ENCODE measurements at regions not wholly inside any gene's neighbourhood (a gene's known extent, or its start where the extent isn't known, plus 50 kb on each side); places are given as distances from the start of the nearest gene placed in this dataset.

DNA sequence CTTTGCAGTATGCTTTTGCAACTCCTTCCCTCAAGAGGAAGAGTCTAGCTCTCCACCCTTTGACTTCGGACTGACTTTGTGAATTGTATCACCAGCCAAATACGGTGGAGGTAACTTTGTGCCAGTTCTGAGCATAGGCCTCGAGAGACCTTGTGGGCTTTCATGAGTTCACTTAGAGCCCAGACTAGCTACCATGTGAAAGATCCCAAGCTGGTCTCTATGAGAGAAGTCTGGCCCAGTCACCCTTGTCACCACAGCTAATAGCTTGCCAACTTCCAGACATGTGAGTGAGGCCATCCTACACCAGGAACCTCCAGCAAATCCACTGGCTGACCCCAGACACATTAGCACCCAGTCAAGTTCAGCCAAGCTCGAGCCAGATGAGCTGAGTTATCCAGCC is 72.2 kb upstream of the EXOC4 start:
- TF ChIP-seq POLR2A (IDR thresholded peaks at IDR 0.05; ENCODE audit: low read length) (no peak), GATA1 (IDR thresholded peaks at IDR 0.05; ENCODE audit: low read depth, low read length) (no peak)
- DNase-seq, result no peak

DNA sequence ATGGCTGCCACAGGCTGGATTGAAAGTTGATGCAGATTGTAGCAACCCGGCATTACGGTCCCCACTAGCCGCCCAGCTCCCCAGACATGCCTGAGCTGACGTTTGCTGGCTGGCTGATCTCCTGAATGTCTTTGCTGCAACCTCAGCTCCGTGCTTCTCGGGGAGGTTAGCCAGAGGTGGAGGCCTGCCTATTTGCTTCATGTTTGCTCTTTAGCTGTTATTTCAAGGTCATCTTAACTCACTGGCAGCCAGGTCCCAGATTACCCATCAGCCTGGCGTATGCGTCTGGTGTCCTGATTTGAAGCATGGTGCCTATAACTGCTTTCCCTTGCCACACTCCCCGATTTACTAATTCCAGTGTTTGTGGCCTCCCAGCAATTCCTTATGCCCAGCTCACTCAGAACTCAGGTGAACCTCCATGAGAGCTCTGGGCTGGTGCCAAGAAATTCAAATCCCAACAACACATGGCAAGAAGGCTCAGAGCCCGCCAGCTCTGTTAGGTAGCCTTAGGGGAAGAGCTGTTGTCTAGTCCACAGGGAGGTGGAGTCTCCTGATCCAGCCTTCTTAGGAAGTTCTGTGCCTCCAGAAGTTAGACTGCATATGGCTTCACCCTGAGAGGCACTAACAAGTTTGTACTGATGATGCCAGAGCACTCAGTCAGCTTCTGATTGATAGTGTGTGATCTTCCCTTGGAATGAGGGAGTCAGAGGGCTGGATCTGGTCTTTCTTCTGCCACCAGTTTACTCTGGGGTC is 69.7 kb upstream of the EXOC4 start:
- TF ChIP-seq POLR2A (IDR thresholded peaks at IDR 0.05; ENCODE audit: low read length) (no peak), GATA1 (IDR thresholded peaks at IDR 0.05; ENCODE audit: low read depth, low read length) (no peak)
- DNase-seq, result no peak

DNA sequence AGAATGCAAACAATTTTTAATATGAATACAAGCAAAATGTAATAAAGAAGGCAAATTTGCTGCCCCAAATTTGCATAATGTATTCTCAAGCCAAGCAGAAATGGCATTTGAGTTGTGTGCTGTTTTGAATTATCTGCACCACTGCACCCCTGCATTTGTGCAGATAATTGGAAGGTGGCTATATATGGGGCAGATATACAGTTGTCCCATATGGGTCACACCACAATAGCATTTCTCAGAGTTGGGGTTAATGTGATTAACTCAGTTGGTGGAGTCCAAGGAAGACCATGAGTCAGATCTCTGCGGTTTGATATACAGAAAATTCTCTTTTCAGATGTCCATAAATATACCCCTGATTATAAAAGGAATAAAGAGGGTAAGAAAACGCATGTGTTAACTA is 68.9 kb upstream of the EXOC4 start:
- DNase-seq, result no peak
- TF ChIP-seq POLR2A (IDR thresholded peaks at IDR 0.05; ENCODE audit: low read length), result no peak
- no peak for TF ChIP-seq GATA1 (IDR thresholded peaks at IDR 0.05; ENCODE audit: low read depth, low read length)

DNA sequence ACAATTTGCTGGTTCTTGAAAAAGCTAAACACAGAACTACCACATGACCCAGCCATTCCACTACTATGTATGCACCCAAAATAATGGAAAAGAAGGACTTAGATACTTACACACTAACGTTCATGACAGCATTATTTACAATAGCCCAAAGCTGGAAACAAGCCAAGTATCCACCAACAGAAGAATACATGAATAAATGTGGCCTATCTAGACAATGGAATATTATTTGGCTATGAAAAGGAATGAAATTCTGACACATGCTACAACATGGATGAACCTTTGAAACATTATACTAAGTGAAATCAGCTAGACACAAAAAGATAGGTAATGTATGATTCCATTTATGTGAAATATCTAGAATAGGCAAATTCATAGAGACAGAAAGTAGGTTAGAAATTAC is 67.4 kb upstream of the EXOC4 start:
- no peak for DNase-seq
- no peak for TF ChIP-seq POLR2A (IDR thresholded peaks at IDR 0.05; ENCODE audit: low read length)
- no peak for TF ChIP-seq GATA1 (IDR thresholded peaks at IDR 0.05; ENCODE audit: low read depth, low read length)

DNA sequence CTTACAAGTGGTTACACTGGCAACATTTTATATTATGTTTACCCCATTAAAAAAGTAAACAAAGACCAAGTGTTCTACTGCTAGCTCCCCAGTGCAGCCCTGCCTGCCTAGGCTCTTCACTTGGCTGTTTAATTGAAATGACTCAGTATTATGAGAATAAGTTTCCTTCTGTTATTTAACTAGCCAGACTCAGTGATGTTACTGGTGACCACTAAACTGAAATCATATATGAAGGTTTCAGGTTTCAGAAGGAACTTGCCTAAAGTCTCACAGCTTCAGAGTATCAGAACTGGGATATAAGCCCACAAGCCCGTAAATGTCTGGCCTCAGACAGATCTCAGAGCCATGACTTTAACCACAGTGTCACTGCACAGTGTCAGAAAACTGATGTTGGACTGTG is 66.8 kb upstream of the EXOC4 start:
- TF ChIP-seq GATA1 (IDR thresholded peaks at IDR 0.05; ENCODE audit: low read depth, low read length) (no peak), POLR2A (IDR thresholded peaks at IDR 0.05; ENCODE audit: low read length) (no peak)
- no peak for DNase-seq

DNA sequence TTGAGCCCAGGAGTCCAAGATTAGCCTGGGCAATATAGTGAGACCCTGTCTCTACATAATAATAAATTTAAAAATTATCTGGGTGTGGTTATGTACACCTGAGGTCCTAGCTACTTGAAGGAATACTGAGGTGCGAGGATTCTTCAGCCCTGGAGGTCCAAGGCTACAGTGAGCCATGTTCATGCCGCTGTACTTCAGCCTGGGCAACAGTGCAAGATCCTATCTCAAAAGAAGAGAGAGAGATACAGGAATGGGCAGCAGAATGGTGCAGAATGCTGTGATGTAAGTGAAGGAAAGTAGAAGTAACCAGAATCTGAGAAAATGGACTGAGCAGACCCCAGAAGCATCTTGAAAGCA is 62.7 kb upstream of the EXOC4 start:
- TF ChIP-seq POLR2A (IDR thresholded peaks at IDR 0.05; ENCODE audit: low read length) (no peak), GATA1 (IDR thresholded peaks at IDR 0.05; ENCODE audit: low read depth, low read length) (no peak)
- DNase-seq, result no peak

DNA sequence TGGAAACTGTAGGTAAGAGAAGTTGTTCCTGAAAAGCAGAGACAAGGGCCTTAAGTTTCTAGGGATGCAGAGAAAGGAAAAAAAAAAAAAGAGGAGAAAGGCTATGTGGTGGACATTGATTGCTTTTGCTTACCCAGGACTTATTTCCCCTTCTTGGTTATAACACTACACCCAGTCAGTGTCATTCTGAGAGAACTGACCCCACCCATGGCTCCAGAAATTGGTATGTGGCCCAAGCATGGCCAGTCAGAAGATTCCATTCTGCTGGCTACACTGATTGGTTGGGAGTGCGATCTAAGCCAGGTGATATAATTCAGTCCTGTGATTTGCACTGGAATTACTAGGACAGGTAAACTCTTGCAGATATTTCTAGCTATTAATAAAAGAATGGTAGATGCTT is 62.2 kb upstream of the EXOC4 start:
- TF ChIP-seq POLR2A (IDR thresholded peaks at IDR 0.05; ENCODE audit: low read length), result no peak
- TF ChIP-seq GATA1 (IDR thresholded peaks at IDR 0.05; ENCODE audit: low read depth, low read length), result no peak
- no peak for DNase-seq

DNA sequence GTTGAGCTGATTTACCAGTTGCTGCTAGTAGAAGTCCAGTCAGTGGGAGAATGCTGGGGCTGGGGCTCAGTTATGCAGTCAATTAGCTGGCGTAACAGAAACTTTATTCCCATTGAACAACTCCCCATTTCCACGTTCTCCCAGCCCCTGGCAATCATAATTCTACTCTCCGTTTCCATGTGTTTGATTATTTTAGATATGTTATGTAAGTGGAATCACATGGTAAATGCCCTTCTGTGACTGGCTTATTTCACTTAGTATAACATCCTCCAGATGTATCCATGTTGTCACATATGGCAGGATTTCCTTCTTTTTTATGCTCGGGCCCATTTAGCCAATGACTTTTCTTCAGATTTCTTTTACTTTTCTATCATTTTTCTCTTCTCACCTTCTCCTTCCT is 61.1 kb upstream of the EXOC4 start:
- DNase-seq, result no peak
- TF ChIP-seq GATA1 (IDR thresholded peaks at IDR 0.05; ENCODE audit: low read depth, low read length) (no peak), POLR2A (IDR thresholded peaks at IDR 0.05; ENCODE audit: low read length) (no peak)

DNA sequence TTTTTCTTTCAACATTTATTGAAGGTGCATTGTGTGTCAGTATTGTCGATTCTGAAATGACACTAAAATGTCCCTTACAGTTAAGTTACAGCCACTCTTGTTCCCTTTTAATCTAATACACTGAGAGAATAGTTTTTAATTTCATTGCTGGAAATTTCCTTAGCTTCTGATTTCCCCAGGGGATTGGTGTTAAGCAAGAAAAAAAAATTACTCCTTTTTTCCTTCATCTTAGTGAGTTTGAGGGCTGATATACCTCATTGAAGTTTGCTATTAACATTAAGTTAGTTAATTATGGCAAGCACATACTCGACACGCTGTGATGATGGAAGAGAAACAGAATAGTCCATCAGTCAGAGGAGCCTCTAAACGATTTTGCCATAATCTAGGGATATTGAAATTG is 57.0 kb upstream of the EXOC4 start:
- TF ChIP-seq POLR2A (IDR thresholded peaks at IDR 0.05; ENCODE audit: low read length) (no peak), GATA1 (IDR thresholded peaks at IDR 0.05; ENCODE audit: low read depth, low read length) (no peak)
- no peak for DNase-seq

DNA sequence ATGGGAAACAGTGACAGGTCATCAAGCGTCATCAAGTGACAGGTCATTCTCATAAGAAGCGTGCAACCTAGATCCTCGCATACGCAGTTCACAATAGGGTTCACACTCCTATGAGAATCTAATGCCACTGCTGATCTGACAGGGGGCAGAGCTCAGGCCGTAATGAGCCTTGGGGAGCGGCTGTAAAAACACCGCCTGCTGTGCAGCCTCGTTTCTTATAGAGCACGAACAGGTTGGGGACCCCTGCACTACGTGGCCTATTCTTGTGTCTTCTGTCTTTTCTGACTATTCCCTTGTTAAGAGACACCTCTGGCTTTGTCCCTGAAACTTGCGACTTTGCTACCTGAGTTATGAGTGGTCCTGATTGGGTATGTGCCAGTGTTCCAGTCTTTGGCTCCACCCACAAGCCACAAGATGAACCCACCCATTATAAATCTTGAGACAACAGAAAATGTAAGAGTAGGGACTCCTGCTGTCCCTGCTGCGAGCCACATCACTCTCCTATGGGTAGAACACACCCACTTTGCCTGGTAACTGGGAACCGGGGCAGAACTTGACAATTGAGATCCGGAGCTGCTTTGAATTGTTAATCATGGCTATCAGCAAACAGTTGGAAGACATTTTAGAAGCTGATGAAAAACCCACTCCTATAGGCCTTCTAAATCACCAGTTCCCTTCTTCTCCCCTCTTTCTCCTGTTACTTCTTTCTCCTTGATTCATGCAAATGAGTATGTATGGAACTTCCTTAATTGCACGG is 55.8 kb upstream of the EXOC4 start:
- TF ChIP-seq POLR2A (IDR thresholded peaks at IDR 0.05; ENCODE audit: low read length), result no peak
- TF ChIP-seq GATA1 (IDR thresholded peaks at IDR 0.05; ENCODE audit: low read depth, low read length), result no peak
- no peak for DNase-seq

DNA sequence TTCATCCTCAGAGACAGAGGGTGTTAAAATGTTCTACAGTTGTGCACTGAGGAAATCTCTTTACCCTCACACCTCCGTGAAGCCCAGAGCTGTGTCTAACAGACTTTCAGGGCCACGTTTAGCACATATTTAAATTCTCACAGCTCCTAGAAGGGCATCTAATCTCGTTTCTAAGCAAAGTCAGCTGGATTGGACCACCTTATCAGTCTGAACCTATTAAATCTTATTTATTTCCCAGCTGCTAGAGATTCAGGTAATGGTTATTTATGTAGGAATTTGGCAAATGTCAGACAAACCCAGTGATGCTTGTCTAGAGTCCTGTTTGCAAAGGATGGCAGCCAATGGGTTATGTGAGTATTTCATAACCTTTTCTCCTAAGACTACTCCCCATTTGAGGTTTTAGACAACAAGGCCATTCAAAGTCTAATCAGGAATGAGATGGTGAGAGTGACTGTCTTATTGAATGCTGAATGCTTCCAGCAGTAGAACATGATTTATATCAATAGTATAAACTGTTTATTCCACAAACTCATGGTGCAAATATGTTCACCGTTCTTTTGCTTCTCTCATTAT is 54.8 kb upstream of the EXOC4 start:
- TF ChIP-seq GATA1 (IDR thresholded peaks at IDR 0.05; ENCODE audit: low read depth, low read length) (no peak), POLR2A (IDR thresholded peaks at IDR 0.05; ENCODE audit: low read length) (no peak)
- no peak for DNase-seq

DNA sequence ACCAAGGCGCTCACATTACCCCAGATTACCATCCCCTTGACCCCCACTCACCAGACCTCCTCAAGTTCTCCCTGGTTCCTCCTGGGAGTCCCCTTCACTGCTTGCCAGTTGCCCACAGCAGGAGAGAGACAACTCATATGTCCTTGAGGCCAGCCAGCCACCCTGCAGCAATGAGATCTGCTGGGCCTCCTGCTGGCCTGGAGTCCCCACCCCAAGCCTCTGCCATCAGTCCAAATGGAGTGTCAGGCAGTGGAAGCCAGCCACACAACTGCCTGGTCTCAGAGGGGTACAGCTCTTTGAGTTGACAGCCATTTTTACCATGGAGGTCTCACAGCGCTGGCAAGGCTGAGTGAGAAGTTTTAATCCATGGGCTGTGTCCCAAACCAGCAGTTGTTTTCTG is 53.0 kb upstream of the EXOC4 start:
- TF ChIP-seq POLR2A (IDR thresholded peaks at IDR 0.05; ENCODE audit: low read length) (no peak), GATA1 (IDR thresholded peaks at IDR 0.05; ENCODE audit: low read depth, low read length) (no peak)
- no peak for DNase-seq

DNA sequence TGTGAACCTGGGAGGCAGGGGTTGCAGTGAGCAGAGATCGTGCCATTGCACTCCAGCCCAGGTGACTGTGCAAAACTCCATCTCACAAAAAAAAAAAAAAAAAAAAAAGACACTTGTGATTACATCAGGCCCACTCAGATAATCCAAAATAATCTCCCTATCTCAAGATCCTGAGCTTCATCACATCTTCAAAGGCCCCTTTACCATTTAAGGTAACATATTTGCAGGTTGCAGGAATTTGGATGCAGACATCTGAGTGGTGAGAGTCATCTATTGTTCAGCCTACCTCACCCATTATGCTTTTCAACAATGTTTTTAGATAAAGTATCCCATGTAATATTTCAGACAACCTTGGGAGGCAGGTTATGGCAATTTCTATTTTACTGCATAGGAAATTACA is 51.4 kb upstream of the EXOC4 start:
- TF ChIP-seq POLR2A (IDR thresholded peaks at IDR 0.05; ENCODE audit: low read length) (no peak), GATA1 (IDR thresholded peaks at IDR 0.05; ENCODE audit: low read depth, low read length) (no peak)
- DNase-seq, result no peak

DNA sequence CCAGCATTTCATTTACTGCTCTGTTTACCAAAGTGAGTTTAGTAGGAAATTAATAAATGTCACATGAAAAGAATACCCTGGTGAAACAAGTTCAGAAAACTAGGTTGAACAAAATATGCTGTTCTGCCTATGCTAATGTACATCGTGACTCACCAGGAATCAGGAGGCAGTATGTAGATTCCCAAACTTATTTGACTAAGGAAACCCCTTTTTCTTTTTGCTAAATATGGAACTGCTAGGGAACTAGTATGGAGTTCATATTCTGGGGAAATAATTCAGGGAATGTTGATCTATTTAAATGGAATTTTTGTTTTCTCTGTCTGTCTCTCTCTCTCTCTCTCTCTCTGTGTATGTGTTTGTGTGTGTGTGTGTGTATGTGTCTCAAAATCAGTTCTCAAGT is 49.9 kb upstream of the EXOC4 start:
- DNase-seq, result no peak
- TF ChIP-seq POLR2A (IDR thresholded peaks at IDR 0.05; ENCODE audit: low read length) (no peak), GATA1 (IDR thresholded peaks at IDR 0.05; ENCODE audit: low read depth, low read length) (no peak)

Measured in erythroblast (primary cell).